ENCODE measurements at regions not wholly inside any gene's neighbourhood (a gene's known extent, or its start where the extent isn't known, plus 50 kb on each side); places are given as distances from the start of the nearest gene placed in this dataset.
A peak's percentile ranks its signal among the peaks of the same experiment; 100 is the strongest.

GRCh38 chr4:67030636-67031035 lies 514.7 kb downstream of the CENPC start:
- FAIRE-seq, result no peak
- Mint-ChIP-seq H3K36me3 (ENCODE audit: low read depth, unreplicated experiment) (peaks cover 2% of the 10 kb centered on the region), H3K27me3 (ENCODE audit: low read depth, unreplicated experiment) (no peaks in the 10 kb centered on the region), H3K9me3 (ENCODE audit: unreplicated experiment) (peaks cover 10% of the 10 kb centered on the region), H3K27ac (ENCODE audit: unreplicated experiment) (no peak overlapping the region), H3K4me1 (ENCODE audit: low read depth, unreplicated experiment) (peaks cover 1% of the 10 kb centered on the region), H3K4me3 (ENCODE audit: unreplicated experiment) (no peak overlapping the region)
- no peaks in the 10 kb centered on the region for H3K9me3 ChIP-seq (ENCODE audit: insufficient read depth, low read depth, low read length)
- no peaks in the 10 kb centered on the region for H3K79me2 ChIP-seq (ENCODE audit: insufficient read depth, low read length)
- TF ChIP-seq CTCF (IDR thresholded peaks at IDR 0.05; ENCODE audit: insufficient read depth, low read depth, low read length), result no peak
- TF ChIP-seq EZH2 (IDR thresholded peaks at IDR 0.05; ENCODE audit: insufficient read depth, low read length), result no peak
- H3K4me3 ChIP-seq (ENCODE audit: insufficient read depth, low read depth, low read length), result no peak overlapping the region
- H3K9ac ChIP-seq (ENCODE audit: low read length), result no peak overlapping the region
- no peaks in the 10 kb centered on the region for H4K20me1 ChIP-seq (ENCODE audit: insufficient read depth, low read length)
- DNase-seq (ENCODE audit: low read depth), result peak; percentile 12
- no peak overlapping the region for H2AFZ ChIP-seq (ENCODE audit: low read depth, low read length)
- no peaks in the 10 kb centered on the region for H3K36me3 ChIP-seq (ENCODE audit: insufficient read depth, low read length)
- no peaks in the 10 kb centered on the region for H3K27me3 ChIP-seq (ENCODE audit: insufficient read depth, low read length)
- H3K4me2 ChIP-seq (ENCODE audit: low read length), result no peak overlapping the region
- H3K4me1 ChIP-seq (ENCODE audit: insufficient read depth, low read length), result peaks cover 6% of the 10 kb centered on the region
- no peak overlapping the region for H3K27ac ChIP-seq (ENCODE audit: low read depth, low read length)

GRCh38 chr4:67020438-67020797 lies 524.9 kb downstream of the CENPC start:
- Mint-ChIP-seq H3K4me1 (ENCODE audit: low read depth, unreplicated experiment) (peaks cover 28% of the 10 kb centered on the region), H3K4me3 (ENCODE audit: unreplicated experiment) (peak overlapping the region; percentile 8), H3K36me3 (ENCODE audit: low read depth, unreplicated experiment) (no peaks in the 10 kb centered on the region), H3K27ac (ENCODE audit: unreplicated experiment) (peak overlapping the region; percentile 83), H3K27me3 (ENCODE audit: low read depth, unreplicated experiment) (no peaks in the 10 kb centered on the region), H3K9me3 (ENCODE audit: unreplicated experiment) (peaks cover 6% of the 10 kb centered on the region)
- Histone ChIP-seq H3K4me2 (ENCODE audit: low read length) (peak overlapping the region; percentile 24), H2AFZ (ENCODE audit: low read depth, low read length) (no peak overlapping the region), H3K4me1 (ENCODE audit: insufficient read depth, low read length) (peaks cover 5% of the 10 kb centered on the region), H3K9ac (ENCODE audit: low read length) (no peak overlapping the region), H3K27ac (ENCODE audit: low read depth, low read length) (peak overlapping the region; percentile 14), H3K36me3 (ENCODE audit: insufficient read depth, low read length) (no peaks in the 10 kb centered on the region), H3K27me3 (ENCODE audit: insufficient read depth, low read length) (no peaks in the 10 kb centered on the region), H3K9me3 (ENCODE audit: insufficient read depth, low read depth, low read length) (no peaks in the 10 kb centered on the region), H4K20me1 (ENCODE audit: insufficient read depth, low read length) (no peaks in the 10 kb centered on the region), H3K4me3 (ENCODE audit: insufficient read depth, low read depth, low read length) (no peak overlapping the region), H3K79me2 (ENCODE audit: insufficient read depth, low read length) (no peaks in the 10 kb centered on the region)
- TF ChIP-seq CTCF (IDR thresholded peaks at IDR 0.05; ENCODE audit: insufficient read depth, low read depth, low read length), result no peak
- TF ChIP-seq EZH2 (IDR thresholded peaks at IDR 0.05; ENCODE audit: insufficient read depth, low read length), result no peak
- DNase-seq (ENCODE audit: low read depth) (peak; percentile 6), FAIRE-seq (no peak)

- Mint-ChIP-seq H3K27me3 (ENCODE audit: low read depth, unreplicated experiment) (no peaks in the 10 kb centered on the region), H3K4me3 (ENCODE audit: unreplicated experiment) (peak overlapping the region; percentile 8), H3K9me3 (ENCODE audit: unreplicated experiment) (peaks cover 6% of the 10 kb centered on the region), H3K27ac (ENCODE audit: unreplicated experiment) (peak overlapping the region; percentile 83), H3K36me3 (ENCODE audit: low read depth, unreplicated experiment) (no peaks in the 10 kb centered on the region), H3K4me1 (ENCODE audit: low read depth, unreplicated experiment) (peaks cover 29% of the 10 kb centered on the region)
- FAIRE-seq, result no peak
- Histone ChIP-seq H3K79me2 (ENCODE audit: insufficient read depth, low read length) (no peaks in the 10 kb centered on the region), H2AFZ (ENCODE audit: low read depth, low read length) (no peak overlapping the region), H3K4me1 (ENCODE audit: insufficient read depth, low read length) (peaks cover 5% of the 10 kb centered on the region), H3K9me3 (ENCODE audit: insufficient read depth, low read depth, low read length) (no peaks in the 10 kb centered on the region), H3K27ac (ENCODE audit: low read depth, low read length) (peak overlapping the region; percentile 47), H4K20me1 (ENCODE audit: insufficient read depth, low read length) (no peaks in the 10 kb centered on the region), H3K4me2 (ENCODE audit: low read length) (peak overlapping the region; percentile 24), H3K36me3 (ENCODE audit: insufficient read depth, low read length) (no peaks in the 10 kb centered on the region), H3K27me3 (ENCODE audit: insufficient read depth, low read length) (no peaks in the 10 kb centered on the region), H3K4me3 (ENCODE audit: insufficient read depth, low read depth, low read length) (no peak overlapping the region), H3K9ac (ENCODE audit: low read length) (no peak overlapping the region)
- peak; percentile 40 for DNase-seq (ENCODE audit: low read depth)
- TF ChIP-seq CTCF (IDR thresholded peaks at IDR 0.05; ENCODE audit: insufficient read depth, low read depth, low read length), result no peak
- no peak for TF ChIP-seq EZH2 (IDR thresholded peaks at IDR 0.05; ENCODE audit: insufficient read depth, low read length)
Measured at GRCh38 chr4:67019686-67020437, 525.4 kb downstream of the CENPC start.

All from astrocyte (in vitro differentiated cells and primary cell).